ENCODE measurements at regions not wholly inside any gene's neighbourhood (a gene's known extent, or its start where the extent isn't known, plus 50 kb on each side); places are given as distances from the start of the nearest gene placed in this dataset.

GRCh38 chr5:28750251-28750650 lies 1711.9 kb upstream of the CDH9 start:
- TF ChIP-seq CTCF (IDR thresholded peaks at IDR 0.05) (no peak), EZH2 (IDR thresholded peaks at IDR 0.05) (no peak)
